OCI-LY7 (cell line): ENCODE measurements at regions not wholly inside any gene's neighbourhood (a gene's known extent, or its start where the extent isn't known, plus 50 kb on each side); places are given as distances from the start of the nearest gene placed in this dataset.

Experiments used
- CTCF ChIP-seq: fragments of 200-600 bp; sonication (generic); conservative IDR thresholded peaks from 2 replicates; pipeline ENCODE4 v1.5.1; 2014; ENCODE audit warnings: mild to moderate bottlenecking, antibody characterized with exemption, low read length, moderate library complexity, mixed read lengths
- EZH2phosphoT487 ChIP-seq: fragments of 200-600 bp; sonication (generic); IDR thresholded peaks from 2 replicates; pipeline ENCODE4 v1.6.1; 2018; ENCODE audit warnings: low read depth, borderline replicate concordance, mild to moderate bottlenecking, mixed run types, antibody characterized with exemption, low read length, moderate library complexity, mixed read lengths

- TF ChIP-seq CTCF (no peak), EZH2phosphoT487 (no peak)
Observed at GRCh38 chr4:84100071-84100470, 399.0 kb downstream of the NKX6-1 start.
